GM23338 (cell line): ENCODE measurements at regions not wholly inside any gene's neighbourhood (a gene's known extent, or its start where the extent isn't known, plus 50 kb on each side); places are given as distances from the start of the nearest gene placed in this dataset.

ENCODE experiments used
- CREB1 ChIP-seq: fragments of 250-450 bp; sonication (Bioruptor Pico); IDR thresholded peaks from 2 replicates; pipeline ENCODE4 v1.5.0; 2020; ENCODE audit warnings: low read depth, mild to moderate bottlenecking, moderate library complexity
- CTCF ChIP-seq, 2 experiments: fragments of 200-600 bp in 1 of 2; sonication (generic) in 1 of 2; conservative IDR thresholded peaks; 2 replicates each; pipeline versions ENCODE4 v1.5.1 to v1.6.1; 2016 to 2017; ENCODE audit warnings: antibody characterized with exemption in 2 of 2, low read depth in 2 of 2, mild to moderate bottlenecking in 2 of 2, moderate library complexity in 1 of 2
- EZH2phosphoT487 ChIP-seq: fragments of 200-600 bp; sonication (generic); IDR thresholded peaks from one replicate; pipeline ENCODE4 v1.8.1; 2018; ENCODE audit warnings: antibody characterized with exemption; ENCODE audit not compliant: unreplicated experiment
- POLR2AphosphoS5 ChIP-seq: IDR thresholded peaks from 2 replicates; pipeline ENCODE4 v1.6.1; 2016; ENCODE audit warnings: antibody characterized with exemption, low read depth
- REST ChIP-seq: IDR thresholded peaks from one replicate; pipeline ENCODE4 v1.6.1; 2018; ENCODE audit warnings: antibody characterized with exemption; ENCODE audit not compliant: unreplicated experiment

- TF ChIP-seq POLR2AphosphoS5 (no peak), CTCF (conservative IDR thresholded peaks at IDR 0.05; ENCODE audit: low read depth in 2 of 2) (no peak), CREB1 (no peak), EZH2phosphoT487 (no peak), REST (no peak)
Observed at GRCh38 chr3:7927864-7928263, 573.8 kb upstream of the LMCD1 start.
